GOT3 (cell line): ENCODE measurements at regions not wholly inside any gene's neighbourhood (a gene's known extent, or its start where the extent isn't known, plus 50 kb on each side); places are given as distances from the start of the nearest gene placed in this dataset.
A peak's percentile ranks its signal among the peaks of the same experiment; 100 is the strongest.

Experiments used
- DNase-seq: peaks from one replicate; lab custom pipeline; 2025; ENCODE audit warnings: mixed read lengths; lab: John Stamatoyannopoulos, UW

- no peak for DNase-seq
Observed at GRCh38 chr12:62128175-62128975, 131.8 kb upstream of the USP15 start.

GRCh38 chr12:62129291-62129690 lies 130.9 kb upstream of the USP15 start:
- DNase-seq: no peak

- no peak for DNase-seq
Observed at GRCh38 chr12:62130402-62130801, 129.8 kb upstream of the USP15 start.

- DNase-seq: no peak
Observed at GRCh38 chr12:62130834-62131552, 129.2 kb upstream of the USP15 start.

- no peak for DNase-seq
Observed at GRCh38 chr12:62133440-62133839, 126.8 kb upstream of the USP15 start.

- no peak for DNase-seq
Observed at GRCh38 chr12:62135553-62136200, 124.5 kb upstream of the USP15 start.

GRCh38 chr12:62136496-62136895 lies 123.7 kb upstream of the USP15 start:
- no peak for DNase-seq

- DNase-seq: no peak
Observed at GRCh38 chr12:62138527-62138926, 121.7 kb upstream of the USP15 start.

GRCh38 chr12:62146318-62146717 lies 113.9 kb upstream of the USP15 start:
- no peak for DNase-seq

GRCh38 chr12:62158013-62158412 lies 102.2 kb upstream of the USP15 start:
- no peak for DNase-seq

GRCh38 chr12:62158461-62159360 lies 101.5 kb upstream of the USP15 start:
- no peak for DNase-seq

GRCh38 chr12:62162214-62162613 lies 98.0 kb upstream of the USP15 start:
- DNase-seq: no peak

- DNase-seq: no peak
Observed at GRCh38 chr12:62163368-62163767, 96.8 kb upstream of the USP15 start.

- DNase-seq: no peak
Observed at GRCh38 chr12:62164036-62164435, 96.2 kb upstream of the USP15 start.

- no peak for DNase-seq
Observed at GRCh38 chr12:62166525-62166924, 93.7 kb upstream of the USP15 start.

GRCh38 chr12:62168411-62168810 lies 91.8 kb upstream of the USP15 start:
- no peak for DNase-seq

- DNase-seq: no peak
Observed at GRCh38 chr12:62170241-62170640, 90.0 kb upstream of the USP15 start.

- DNase-seq: no peak
Observed at GRCh38 chr12:62190689-62191490, 69.3 kb upstream of the USP15 start.

GRCh38 chr12:62191491-62192179 lies 68.6 kb upstream of the USP15 start:
- DNase-seq: no peak

- peak; percentile 97 for DNase-seq
Observed at GRCh38 chr12:62192180-62192902, 67.9 kb upstream of the USP15 start.
